Endothelial cell of umbilical vein (primary cell): ENCODE measurements at regions not wholly inside any gene's neighbourhood (a gene's known extent, or its start where the extent isn't known, plus 50 kb on each side); places are given as distances from the start of the nearest gene placed in this dataset.

Experiments used
- BruUV-seq: library from RNA; stranded (reverse); fragments of 400-500 nt; replicated peaks from 2 replicates; lab custom pipeline; 2021; lab: Mats Ljungman, UMichigan
- CTCF ChIA-PET: fragments of 300-600, 350-600 bp; sonication (Branson Sonifier 250); formaldehyde crosslinking; loops from one replicate; lab custom pipeline; 2021; ENCODE audit warnings: antibody characterized with exemption, inconsistent platforms; lab: Charles Lee
- POLR2A ChIA-PET: fragments of 300-600, 350-600 bp; sonication (Branson Sonifier 250); formaldehyde crosslinking; loops from one replicate; lab custom pipeline; 2021; ENCODE audit warnings: antibody characterized with exemption, inconsistent platforms; lab: Charles Lee
- DNase-seq: peaks from one replicate; pipeline ENCODE4 v3.0.0-alpha.2; 2011; ENCODE audit warnings: low read depth, low spot score
- FAIRE-seq: peaks from 2 replicates; lab custom pipeline; 2011; peaks lifted over from hg19 to GRCh38; lab: Jason Lieb, UNC
- H2AFZ ChIP-seq: 2 replicates; pipeline ENCODE4 v1.6.0; 2012; ENCODE audit warnings: low read depth, low read length, control low read depth, inconsistent platforms
- H3K27ac ChIP-seq: 2 replicates; pipeline ENCODE4 v1.5.1; 2011; ENCODE audit warnings: low read depth, mild to moderate bottlenecking, control low read depth, low read length, moderate library complexity; ENCODE audit not compliant: insufficient read depth
- H3K27me3 ChIP-seq, 2 experiments: 2 replicates each; pipeline versions ENCODE4 v1.6.0 to v1.6.1; 2011; ENCODE audit warnings: low read length in 2 of 2, mixed read lengths in 1 of 2; ENCODE audit not compliant: control insufficient read depth in 2 of 2, insufficient read depth in 2 of 2
- H3K36me3 ChIP-seq, 2 experiments: 2 replicates in 1 of 2; 3 replicates in 1 of 2; pipeline ENCODE4 v1.5.1; 2011; ENCODE audit warnings: low read length in 2 of 2, mild to moderate bottlenecking in 1 of 2, moderate library complexity in 1 of 2; ENCODE audit not compliant: control insufficient read depth in 2 of 2, insufficient read depth in 2 of 2; ENCODE audit errors: extremely low read depth in 1 of 2
- H3K4me1 ChIP-seq: 3 replicates; pipeline ENCODE4 v1.5.1; 2011; ENCODE audit warnings: mild to moderate bottlenecking, low read length; ENCODE audit not compliant: control insufficient read depth, insufficient read depth; ENCODE audit errors: extremely low read depth
- H3K4me2 ChIP-seq: 2 replicates; pipeline ENCODE4 v1.6.1; 2011; ENCODE audit warnings: low read length, control low read depth, mixed read lengths; ENCODE audit not compliant: insufficient read depth
- H3K4me3 ChIP-seq, 3 experiments: fragments of 200-600 bp in 1 of 3; sonication (generic), shearing (Covaris generic) in 1 of 3; replicated peaks in 1 of 3; 2 replicates each; pipeline ENCODE4 v1.5.1; 2011 to 2016; ENCODE audit warnings: control low read depth in 3 of 3, low read length in 3 of 3, mild to moderate bottlenecking in 2 of 3, inconsistent platforms in 1 of 3, low read depth in 1 of 3, moderate library complexity in 1 of 3; ENCODE audit not compliant: insufficient read depth in 1 of 3
- H3K79me2 ChIP-seq: 2 replicates; pipeline ENCODE4 v1.6.0; 2012; ENCODE audit warnings: low read length, inconsistent platforms; ENCODE audit not compliant: control insufficient read depth, insufficient read depth
- H3K9ac ChIP-seq: replicated peaks from 2 replicates; pipeline ENCODE3; 2011; ENCODE audit warnings: low read length, control low read depth; ENCODE audit not compliant: insufficient read depth; ENCODE audit errors: extremely low read depth
- H3K9me1 ChIP-seq: replicated peaks from 3 replicates; pipeline ENCODE4 v1.6.0; 2011; ENCODE audit warnings: mild to moderate bottlenecking, low read length; ENCODE audit not compliant: control insufficient read depth, insufficient read depth; ENCODE audit errors: extremely low read depth
- H3K9me3 ChIP-seq: replicated peaks from 2 replicates; pipeline ENCODE4 v1.5.1; 2012; ENCODE audit warnings: low read length, inconsistent platforms; ENCODE audit not compliant: control insufficient read depth, insufficient read depth
- H4K20me1 ChIP-seq: replicated peaks from 2 replicates; pipeline ENCODE3; 2011; ENCODE audit warnings: mild to moderate bottlenecking, low read length; ENCODE audit not compliant: control insufficient read depth, insufficient read depth; ENCODE audit errors: extremely low read depth
- EZH2 ChIP-seq: IDR thresholded peaks from 2 replicates; pipeline ENCODE4 v1.6.1; 2012; ENCODE audit warnings: borderline replicate concordance, low read depth, mild to moderate bottlenecking, moderate library complexity, low read length, inconsistent platforms; ENCODE audit not compliant: severe bottlenecking
- FOS ChIP-seq: IDR thresholded peaks from 2 replicates; pipeline ENCODE4 v1.6.1; 2011; ENCODE audit warnings: mild to moderate bottlenecking, low read length, moderate library complexity, borderline replicate concordance; ENCODE audit not compliant: insufficient read depth
- GATA2 ChIP-seq: IDR thresholded peaks from 2 replicates; pipeline ENCODE4 v1.7.0; 2011; ENCODE audit warnings: low read depth, mild to moderate bottlenecking, moderate library complexity, mixed read lengths, low read length; ENCODE audit not compliant: insufficient read length, insufficient read depth
- JUN ChIP-seq: IDR thresholded peaks from 2 replicates; pipeline ENCODE4 v1.6.1; 2011; ENCODE audit warnings: borderline replicate concordance, low read depth; ENCODE audit not compliant: insufficient read length, insufficient read depth
- MYC ChIP-seq: IDR thresholded peaks from one replicate; pipeline ENCODE4 v1.6.1; 2011; ENCODE audit warnings: mild to moderate bottlenecking, low read depth, low read length
- POLR2A ChIP-seq: IDR thresholded peaks from 2 replicates; pipeline ENCODE4 v1.6.1; 2012; ENCODE audit warnings: low read depth, mild to moderate bottlenecking, control low read depth, low read length
- POLR2AphosphoS5 ChIP-seq: IDR thresholded peaks from 2 replicates; pipeline ENCODE4 v1.6.1; 2012; ENCODE audit warnings: low read depth, mild to moderate bottlenecking, control low read depth, low read length, moderate library complexity; ENCODE audit not compliant: insufficient read depth
- dilution Hi-C: fragments of 300-500 bp; cut with MboI; formaldehyde crosslinking; loops from one replicate; pipeline ENCODE4 v1.15.0; 2019; ENCODE audit warnings: low sequenced_read_pairs; ENCODE audit not compliant: extremely low pct_ligation_motif_present
- intact Hi-C: fragments of 100-400 bp; cut with micrococcal nuclease; formaldehyde crosslinking; loops from one replicate; pipeline ENCODE4 v1.10.0; 2022
- TF ChIP-seq, protein P1 (sequence below), 2 donors: IDR thresholded peaks; 1 replicate in 1 of 2; 2 replicates in 1 of 2; pipeline ENCODE4 v1.5.1; 2011; ENCODE audit warnings: low read length in 2 of 2, mild to moderate bottlenecking in 2 of 2, moderate library complexity in 2 of 2, control low read depth in 1 of 2, inconsistent platforms in 1 of 2, low read depth in 1 of 2; ENCODE audit not compliant: insufficient read depth in 1 of 2; ENCODE audit errors: extremely low read depth in 1 of 2
- TF ChIP-seq, protein P2 (sequence below): IDR thresholded peaks from 2 replicates; pipeline ENCODE4 v1.6.1; 2011; ENCODE audit not compliant: insufficient read depth, insufficient read length

DNA sequence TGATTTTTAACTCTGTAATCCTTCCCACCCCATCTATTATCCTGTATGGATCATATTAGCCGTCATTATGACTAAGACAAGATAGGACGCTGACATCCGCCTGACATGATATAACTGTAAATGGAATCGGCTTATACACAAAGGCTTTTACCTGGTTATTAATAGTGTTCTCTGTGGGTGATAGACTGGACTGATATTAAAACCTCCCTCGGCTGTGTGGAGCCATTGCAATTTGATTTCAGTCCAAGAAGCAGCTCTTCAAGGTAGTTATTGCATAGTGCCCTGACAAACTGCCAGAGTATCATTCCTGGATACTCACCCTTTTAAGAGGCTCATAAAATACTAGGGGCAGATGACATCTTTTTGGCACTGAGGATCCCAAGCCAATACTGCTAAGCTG, 226.1 kb upstream of the HNRNPA3 start:
- Histone ChIP-seq H3K9me1 (no peaks in the 10 kb centered on the region), H3K36me3 (no peaks in the 10 kb centered on the region), H2AFZ (no peak overlapping the region), H3K79me2 (no peaks in the 10 kb centered on the region), H4K20me1 (no peaks in the 10 kb centered on the region), H3K9me3 (no peaks in the 10 kb centered on the region), H3K27ac (no peak overlapping the region), H3K27me3 (peaks cover 0 to 1% of the 10 kb centered on the region in 2 experiments), H3K4me3 (no peak overlapping the region), H3K4me1 (no peaks in the 10 kb centered on the region), H3K4me2 (no peak overlapping the region), H3K9ac (no peak overlapping the region)
- intact Hi-C loops = no loop called here
- dilution Hi-C loops = no loop called here
- CTCF ChIA-PET = no interaction called here
- POLR2A ChIA-PET = no interaction called here
- BruUV-seq = no TSS peak
- DNase-seq (no peak), FAIRE-seq (no peak)
- TF ChIP-seq, protein P1, sequence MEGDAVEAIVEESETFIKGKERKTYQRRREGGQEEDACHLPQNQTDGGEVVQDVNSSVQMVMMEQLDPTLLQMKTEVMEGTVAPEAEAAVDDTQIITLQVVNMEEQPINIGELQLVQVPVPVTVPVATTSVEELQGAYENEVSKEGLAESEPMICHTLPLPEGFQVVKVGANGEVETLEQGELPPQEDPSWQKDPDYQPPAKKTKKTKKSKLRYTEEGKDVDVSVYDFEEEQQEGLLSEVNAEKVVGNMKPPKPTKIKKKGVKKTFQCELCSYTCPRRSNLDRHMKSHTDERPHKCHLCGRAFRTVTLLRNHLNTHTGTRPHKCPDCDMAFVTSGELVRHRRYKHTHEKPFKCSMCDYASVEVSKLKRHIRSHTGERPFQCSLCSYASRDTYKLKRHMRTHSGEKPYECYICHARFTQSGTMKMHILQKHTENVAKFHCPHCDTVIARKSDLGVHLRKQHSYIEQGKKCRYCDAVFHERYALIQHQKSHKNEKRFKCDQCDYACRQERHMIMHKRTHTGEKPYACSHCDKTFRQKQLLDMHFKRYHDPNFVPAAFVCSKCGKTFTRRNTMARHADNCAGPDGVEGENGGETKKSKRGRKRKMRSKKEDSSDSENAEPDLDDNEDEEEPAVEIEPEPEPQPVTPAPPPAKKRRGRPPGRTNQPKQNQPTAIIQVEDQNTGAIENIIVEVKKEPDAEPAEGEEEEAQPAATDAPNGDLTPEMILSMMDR (IDR thresholded peaks at IDR 0.05; ENCODE audit: extremely low read depth in 1 of 2, insufficient read depth in 1 of 2, low read depth in 1 of 2, low read length in 2 of 2) = no peak
- TF ChIP-seq, protein P2, sequence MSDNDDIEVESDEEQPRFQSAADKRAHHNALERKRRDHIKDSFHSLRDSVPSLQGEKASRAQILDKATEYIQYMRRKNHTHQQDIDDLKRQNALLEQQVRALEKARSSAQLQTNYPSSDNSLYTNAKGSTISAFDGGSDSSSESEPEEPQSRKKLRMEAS = no peak
- no peak for TF ChIP-seq JUN
- no peak for TF ChIP-seq MYC
- no peak for TF ChIP-seq EZH2
- no peak for TF ChIP-seq POLR2A
- TF ChIP-seq GATA2 = no peak
- no peak for TF ChIP-seq POLR2AphosphoS5
- TF ChIP-seq FOS = no peak
